GM12872 (cell line): ENCODE measurements at regions not wholly inside any gene's neighbourhood (a gene's known extent, or its start where the extent isn't known, plus 50 kb on each side); places are given as distances from the start of the nearest gene placed in this dataset.

ENCODE experiments used
- CTCF ChIP-seq: IDR thresholded peaks from 3 replicates; pipeline ENCODE4 v1.5.1; 2011; ENCODE audit warnings: low read depth, mild to moderate bottlenecking, low read length, moderate library complexity; ENCODE audit not compliant: insufficient read depth

- no peak for TF ChIP-seq CTCF
These were observed 665.2 kb upstream of the ACO1 start for GRCh38 chr9:31719262-31719661.

- no peak for TF ChIP-seq CTCF
These were observed 654.0 kb upstream of the ACO1 start for GRCh38 chr9:31730398-31730797.

GRCh38 chr9:31733166-31733565 lies 651.3 kb upstream of the ACO1 start:
- TF ChIP-seq CTCF: no peak

GRCh38 chr9:31736581-31737179 lies 647.8 kb upstream of the ACO1 start:
- TF ChIP-seq CTCF: no peak

- no peak for TF ChIP-seq CTCF
These were observed 643.7 kb upstream of the ACO1 start for GRCh38 chr9:31740705-31741104.

- TF ChIP-seq CTCF: no peak
These were observed 639.9 kb upstream of the ACO1 start for GRCh38 chr9:31744589-31744988.

GRCh38 chr9:31745468-31745867 lies 639.0 kb upstream of the ACO1 start:
- TF ChIP-seq CTCF: no peak
